IMR-90 (cell line): ENCODE measurements at regions not wholly inside any gene's neighbourhood (a gene's known extent, or its start where the extent isn't known, plus 50 kb on each side); places are given as distances from the start of the nearest gene placed in this dataset.

Experiments
- ATAC-seq: fragments of 200-7000 bp; cut with Tn5 transposase; 2 replicates; pipeline ENCODE4 v1.9.1; 2020; ENCODE audit warnings: low read depth, mild to moderate bottlenecking, moderate library complexity
- BruUV-seq: library from RNA; stranded (reverse); fragments of 400-500 nt; replicated peaks from 2 replicates; lab custom pipeline; 2021; lab: Mats Ljungman, UMichigan
- CTCF ChIA-PET: fragments of 300-600 bp; formaldehyde crosslinking; extraction: SDS; loops from one replicate; lab custom pipeline; 2021; ENCODE audit warnings: antibody characterized with exemption; lab: Yijun Ruan, JAX
- POLR2A ChIA-PET: fragments of 300-600 bp; sonication (Branson Sonifier 250); formaldehyde crosslinking; loops from one replicate; lab custom pipeline; 2022; ENCODE audit warnings: antibody characterized with exemption; ENCODE audit not compliant: unreplicated experiment; lab: Charles Lee
- DNase-seq: peaks from one replicate; pipeline ENCODE4 v3.0.0; 2013
- H2AFZ ChIP-seq: replicated peaks from 2 replicates; pipeline ENCODE3; 2013; ENCODE audit warnings: low read length, mild to moderate bottlenecking; ENCODE audit not compliant: poor library complexity
- H2AK5ac ChIP-seq: 2 replicates; pipeline ENCODE4 v1.6.1; 2013; ENCODE audit warnings: low read depth, low read length, inconsistent platforms
- H2AK9ac ChIP-seq: replicated peaks from 2 replicates; pipeline ENCODE3; 2013; ENCODE audit warnings: mild to moderate bottlenecking, low read depth, low read length, moderate library complexity; ENCODE audit not compliant: poor library complexity
- H2BK120ac ChIP-seq: 2 replicates; pipeline ENCODE4 v1.6.1; 2013; ENCODE audit warnings: low read depth, low read length, inconsistent platforms
- H2BK15ac ChIP-seq: 3 replicates; pipeline ENCODE4 v1.6.1; 2013; ENCODE audit warnings: low read depth, low read length, inconsistent platforms
- H2BK20ac ChIP-seq: 2 replicates; pipeline ENCODE4 v1.6.1; 2013; ENCODE audit warnings: low read depth, mild to moderate bottlenecking, inconsistent platforms, low read length, moderate library complexity
- H2BK5ac ChIP-seq: 2 replicates; pipeline ENCODE4 v1.6.1; 2013; ENCODE audit warnings: mild to moderate bottlenecking, low read depth, low read length, inconsistent platforms; ENCODE audit not compliant: poor library complexity, severe bottlenecking
- H3K14ac ChIP-seq: replicated peaks from 2 replicates; pipeline ENCODE4 v1.6.1; 2013; ENCODE audit warnings: low read depth, low read length, inconsistent platforms
- H3K18ac ChIP-seq: 2 replicates; pipeline ENCODE4 v1.6.1; 2013; ENCODE audit warnings: low read depth, low read length, control low read depth
- H3K23ac ChIP-seq: 2 replicates; pipeline ENCODE4 v1.6.1; 2013; ENCODE audit warnings: low read depth, low read length, inconsistent platforms
- H3K27ac ChIP-seq: 2 replicates; pipeline ENCODE4 v1.5.1; 2013; ENCODE audit warnings: mild to moderate bottlenecking, control low read depth, low read length; ENCODE audit not compliant: insufficient read depth
- H3K27me3 ChIP-seq: 2 replicates; pipeline ENCODE4 v1.6.1; 2013; ENCODE audit warnings: low read length; ENCODE audit not compliant: control insufficient read depth, insufficient read depth
- H3K36me3 ChIP-seq: 2 replicates; pipeline ENCODE4 v1.6.1; 2013; ENCODE audit warnings: low read length, mixed read lengths; ENCODE audit not compliant: control insufficient read depth, insufficient read depth
- H3K4ac ChIP-seq: 2 replicates; pipeline ENCODE4 v1.6.1; 2013; ENCODE audit warnings: low read depth, low read length, inconsistent platforms
- H3K4me1 ChIP-seq: 2 replicates; pipeline ENCODE4 v1.6.1; 2013; ENCODE audit warnings: low read length, mixed read lengths; ENCODE audit not compliant: control insufficient read depth, insufficient read depth
- H3K4me2 ChIP-seq: 2 replicates; pipeline ENCODE4 v1.6.1; 2013; ENCODE audit warnings: low read depth, mild to moderate bottlenecking, control low read depth, low read length, moderate library complexity
- H3K4me3 ChIP-seq: 2 replicates; pipeline ENCODE4 v1.5.1; 2013; ENCODE audit warnings: low read depth, mild to moderate bottlenecking, control low read depth, low read length, moderate library complexity; ENCODE audit not compliant: insufficient read depth
- H3K56ac ChIP-seq: 2 replicates; pipeline ENCODE4 v1.6.1; 2013; ENCODE audit warnings: low read length, inconsistent platforms; ENCODE audit not compliant: insufficient read depth; ENCODE audit errors: extremely low read depth
- H3K79me1 ChIP-seq, 2 experiments: 2 replicates each; pipeline ENCODE4 v1.6.1; 2013; ENCODE audit warnings: low read length in 2 of 2, inconsistent platforms in 1 of 2, low read depth in 1 of 2
- H3K9ac ChIP-seq: 2 replicates; pipeline ENCODE4 v1.6.1; 2013; ENCODE audit warnings: low read depth, low read length, control low read depth
- H3K9me1 ChIP-seq: 2 replicates; pipeline ENCODE4 v1.6.1; 2013; ENCODE audit warnings: low read length, inconsistent platforms; ENCODE audit not compliant: insufficient read depth
- H3K9me3 ChIP-seq: 2 replicates; pipeline ENCODE4 v1.6.1; 2013; ENCODE audit warnings: low read length; ENCODE audit not compliant: control insufficient read depth, insufficient read depth
- H4K20me1 ChIP-seq: 2 replicates; pipeline ENCODE4 v1.6.1; 2013; ENCODE audit warnings: low read length, inconsistent platforms; ENCODE audit not compliant: insufficient read depth
- H4K5ac ChIP-seq: 2 replicates; pipeline ENCODE4 v1.6.1; 2013; ENCODE audit warnings: mild to moderate bottlenecking, low read depth, low read length, control low read depth
- H4K8ac ChIP-seq, 2 experiments: 2 replicates each; pipeline ENCODE4 v1.6.1; 2013; ENCODE audit warnings: low read depth in 2 of 2, low read length in 2 of 2, control low read depth in 1 of 2, inconsistent platforms in 1 of 2
- H4K91ac ChIP-seq: 2 replicates; pipeline ENCODE4 v1.6.1; 2013; ENCODE audit warnings: low read depth, low read length, inconsistent platforms; ENCODE audit not compliant: insufficient read depth
- BHLHE40 ChIP-seq: fragments of 150-350 bp; IDR thresholded peaks from 2 replicates; pipeline ENCODE4 v1.6.1; 2016; ENCODE audit warnings: mild to moderate bottlenecking, low read depth, low read length
- CEBPB ChIP-seq: IDR thresholded peaks from 2 replicates; pipeline ENCODE4 v1.6.1; 2012; ENCODE audit warnings: low read depth, low read length, improper control_type of control experiment
- CHD1 ChIP-seq: IDR thresholded peaks from 2 replicates; pipeline ENCODE4 v1.6.1; 2012; ENCODE audit warnings: low read depth, low read length, improper control_type of control experiment
- FOS ChIP-seq: fragments of 150-350 bp; IDR thresholded peaks from 2 replicates; pipeline ENCODE4 v1.6.1; 2016; ENCODE audit warnings: low read depth, low read length
- MAZ ChIP-seq: IDR thresholded peaks from 2 replicates; pipeline ENCODE4 v1.6.1; 2012; ENCODE audit warnings: low read depth, mild to moderate bottlenecking, low read length, improper control_type of control experiment, moderate library complexity, borderline replicate concordance
- NFE2L2 ChIP-seq: fragments of 150-350 bp; IDR thresholded peaks from 2 replicates; pipeline ENCODE4 v1.6.1; 2016; ENCODE audit warnings: low read depth, mild to moderate bottlenecking, low read length
- RAD21 ChIP-seq: IDR thresholded peaks from 2 replicates; pipeline ENCODE4 v1.6.1; 2012; ENCODE audit warnings: low read length, improper control_type of control experiment
- RCOR1 ChIP-seq: IDR thresholded peaks from 2 replicates; pipeline ENCODE4 v1.6.1; 2012; ENCODE audit warnings: mild to moderate bottlenecking, low read length, improper control_type of control experiment; ENCODE audit not compliant: insufficient replicate concordance
- RFX5 ChIP-seq: IDR thresholded peaks from 2 replicates; pipeline ENCODE4 v1.8.0; 2012; ENCODE audit warnings: low read depth, mild to moderate bottlenecking, low read length, moderate library complexity
- SMC3 ChIP-seq: fragments of 150-350 bp; IDR thresholded peaks from 2 replicates; pipeline ENCODE4 v1.6.1; 2016; ENCODE audit warnings: low read depth, mild to moderate bottlenecking, antibody characterized with exemption, low read length, moderate library complexity
- WGBS, 2 experiments: methylation state at CpG; one replicate each; pipeline versions ENCODE4 v1.1.5 to v1.1.7; 2013; ENCODE audit warnings: missing lambda C conversion rate in 2 of 2; ENCODE audit not compliant: insufficient read length in 1 of 2; ENCODE audit errors: extremely low coverage in 2 of 2; 5-methylcytosine and 5-hydroxymethylcytosine counted together
- dilution Hi-C: fragments of 300-500 bp; cut with HindIII; formaldehyde crosslinking; loops from one replicate; pipeline ENCODE4 v1.14.3; 2018; ENCODE audit warnings: low sequenced_read_pairs; ENCODE audit not compliant: unreplicated experiment
- in situ Hi-C: fragments of 300-500 bp; cut with MboI; formaldehyde crosslinking; loops from 3 replicates; pipeline ENCODE4 v1.14.3; 2019; ENCODE audit warnings: low sequenced_read_pairs, inconsistent platforms, mixed read lengths
- intact Hi-C: fragments of 100-400 bp; cut with micrococcal nuclease; formaldehyde crosslinking; loops from 2 replicates; pipeline ENCODE4 v1.10.0; 2022
- TF ChIP-seq, protein P1 (sequence below): fragments of 150-350 bp; IDR thresholded peaks from 2 replicates; pipeline ENCODE4 v1.6.1; 2016; ENCODE audit warnings: low read depth, mild to moderate bottlenecking, low read length, moderate library complexity, borderline replicate concordance
- TF ChIP-seq, protein P2 (sequence below): fragments of 150-350 bp; IDR thresholded peaks from 2 replicates; pipeline ENCODE4 v1.6.1; 2017; ENCODE audit warnings: mild to moderate bottlenecking, antibody characterized with exemption, low read length, low read depth
- TF ChIP-seq, protein P3 (sequence below): conservative IDR thresholded peaks from 2 replicates; pipeline ENCODE4 v1.5.1; 2012; ENCODE audit warnings: mild to moderate bottlenecking, low read depth, low read length, improper control_type of control experiment

- Histone ChIP-seq H2BK5ac (no peak overlapping the region), H4K20me1 (no peaks in the 10 kb centered on the region), H3K36me3 (no peaks in the 10 kb centered on the region), H3K27me3 (no peaks in the 10 kb centered on the region), H3K4me3 (no peak overlapping the region), H3K4ac (no peak overlapping the region), H3K27ac (no peak overlapping the region), H3K9ac (no peak overlapping the region), H4K91ac (no peak overlapping the region), H3K14ac (no peak overlapping the region), H2AK5ac (no peak overlapping the region), H3K23ac (no peak overlapping the region), H3K4me2 (no peak overlapping the region), H2BK15ac (no peak overlapping the region), H3K9me3 (no peaks in the 10 kb centered on the region), H2BK20ac (no peak overlapping the region), H3K56ac (no peak overlapping the region), H2AFZ (no peak overlapping the region), H3K9me1 (no peaks in the 10 kb centered on the region), H4K8ac (no peak overlapping the region), H4K5ac (no peak overlapping the region), H3K79me1 (no peaks in the 10 kb centered on the region), H3K4me1 (no peaks in the 10 kb centered on the region), H2BK120ac (no peak overlapping the region), H2AK9ac (no peak overlapping the region), H3K18ac (no peak overlapping the region)
- BruUV-seq, result no TSS peak
- no peak for TF ChIP-seq CHD1
- TF ChIP-seq RFX5, result no peak
- no peak for TF ChIP-seq NFE2L2
- TF ChIP-seq MAZ, result no peak
- TF ChIP-seq, protein P1, sequence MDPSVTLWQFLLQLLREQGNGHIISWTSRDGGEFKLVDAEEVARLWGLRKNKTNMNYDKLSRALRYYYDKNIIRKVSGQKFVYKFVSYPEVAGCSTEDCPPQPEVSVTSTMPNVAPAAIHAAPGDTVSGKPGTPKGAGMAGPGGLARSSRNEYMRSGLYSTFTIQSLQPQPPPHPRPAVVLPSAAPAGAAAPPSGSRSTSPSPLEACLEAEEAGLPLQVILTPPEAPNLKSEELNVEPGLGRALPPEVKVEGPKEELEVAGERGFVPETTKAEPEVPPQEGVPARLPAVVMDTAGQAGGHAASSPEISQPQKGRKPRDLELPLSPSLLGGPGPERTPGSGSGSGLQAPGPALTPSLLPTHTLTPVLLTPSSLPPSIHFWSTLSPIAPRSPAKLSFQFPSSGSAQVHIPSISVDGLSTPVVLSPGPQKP, result no peak
- TF ChIP-seq RAD21, result no peak
- TF ChIP-seq RCOR1, result no peak
- no peak for TF ChIP-seq SMC3
- no peak for TF ChIP-seq FOS
- no peak for TF ChIP-seq CEBPB
- TF ChIP-seq, protein P2, sequence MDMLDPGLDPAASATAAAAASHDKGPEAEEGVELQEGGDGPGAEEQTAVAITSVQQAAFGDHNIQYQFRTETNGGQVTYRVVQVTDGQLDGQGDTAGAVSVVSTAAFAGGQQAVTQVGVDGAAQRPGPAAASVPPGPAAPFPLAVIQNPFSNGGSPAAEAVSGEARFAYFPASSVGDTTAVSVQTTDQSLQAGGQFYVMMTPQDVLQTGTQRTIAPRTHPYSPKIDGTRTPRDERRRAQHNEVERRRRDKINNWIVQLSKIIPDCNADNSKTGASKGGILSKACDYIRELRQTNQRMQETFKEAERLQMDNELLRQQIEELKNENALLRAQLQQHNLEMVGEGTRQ, result no peak
- no peak for TF ChIP-seq BHLHE40
- TF ChIP-seq, protein P3, sequence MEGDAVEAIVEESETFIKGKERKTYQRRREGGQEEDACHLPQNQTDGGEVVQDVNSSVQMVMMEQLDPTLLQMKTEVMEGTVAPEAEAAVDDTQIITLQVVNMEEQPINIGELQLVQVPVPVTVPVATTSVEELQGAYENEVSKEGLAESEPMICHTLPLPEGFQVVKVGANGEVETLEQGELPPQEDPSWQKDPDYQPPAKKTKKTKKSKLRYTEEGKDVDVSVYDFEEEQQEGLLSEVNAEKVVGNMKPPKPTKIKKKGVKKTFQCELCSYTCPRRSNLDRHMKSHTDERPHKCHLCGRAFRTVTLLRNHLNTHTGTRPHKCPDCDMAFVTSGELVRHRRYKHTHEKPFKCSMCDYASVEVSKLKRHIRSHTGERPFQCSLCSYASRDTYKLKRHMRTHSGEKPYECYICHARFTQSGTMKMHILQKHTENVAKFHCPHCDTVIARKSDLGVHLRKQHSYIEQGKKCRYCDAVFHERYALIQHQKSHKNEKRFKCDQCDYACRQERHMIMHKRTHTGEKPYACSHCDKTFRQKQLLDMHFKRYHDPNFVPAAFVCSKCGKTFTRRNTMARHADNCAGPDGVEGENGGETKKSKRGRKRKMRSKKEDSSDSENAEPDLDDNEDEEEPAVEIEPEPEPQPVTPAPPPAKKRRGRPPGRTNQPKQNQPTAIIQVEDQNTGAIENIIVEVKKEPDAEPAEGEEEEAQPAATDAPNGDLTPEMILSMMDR, result no peak
- ChIA-PET POLR2A (no interaction called here), CTCF (no interaction called here)
- DNase-seq (no peak), ATAC-seq (no peak)
- dilution Hi-C loops, result no loop called here
- in situ Hi-C loops, result no loop called here
- no CpG with 5 or more reads among the region's 2 CpGs for WGBS, 2 experiments
- intact Hi-C loops, result no loop called here
These were observed 362.9 kb downstream of the SH3BGRL start for GRCh38 chrX:81564851-81565250.
